Activated naive CD8-positive, alpha-beta T cell treated with anti-CD3 and anti-CD28 coated beads, Interleukin-2, amount 10 ng/mL, durations not matched to agents 7 days and 5 days (primary cell): ENCODE measurements at regions not wholly inside any gene's neighbourhood (a gene's known extent, or its start where the extent isn't known, plus 50 kb on each side); places are given as distances from the start of the nearest gene placed in this dataset.
A peak's percentile ranks its signal among the peaks of the same experiment; 100 is the strongest.

Experiments used
- ATAC-seq: fragments of 150-1000 bp; cut with Tn5 transposase; one replicate; pipeline ENCODE4 v1.10.0; 2021; ENCODE audit warnings: low read depth, moderate library complexity
- POLR2A ChIA-PET: fragments of 350-600 bp; sonication (Branson Sonifier 250); formaldehyde crosslinking; loops from one replicate; lab custom pipeline; 2021; ENCODE audit warnings: antibody characterized with exemption; lab: Charles Lee
- DNase-seq: peaks from one replicate; pipeline ENCODE4 v3.0.0; 2021
- H3K27ac Mint-ChIP-seq: one replicate; pipeline ENCODE4 v1.8.0; 2022; ENCODE audit warnings: mild to moderate bottlenecking, mixed read lengths
- H3K27me3 Mint-ChIP-seq: one replicate; pipeline ENCODE4 v1.8.0; 2022; ENCODE audit warnings: mild to moderate bottlenecking, moderate library complexity, mixed read lengths
- H3K36me3 Mint-ChIP-seq: one replicate; pipeline ENCODE4 v1.8.0; 2021; ENCODE audit warnings: mild to moderate bottlenecking, mixed read lengths
- H3K4me1 Mint-ChIP-seq: one replicate; pipeline ENCODE4 v1.8.0; 2021; ENCODE audit warnings: mixed read lengths
- H3K4me3 Mint-ChIP-seq: one replicate; pipeline ENCODE4 v1.8.0; 2022; ENCODE audit warnings: mild to moderate bottlenecking, moderate library complexity, mixed read lengths
- H3K9me3 Mint-ChIP-seq: one replicate; pipeline ENCODE4 v1.8.0; 2021; ENCODE audit warnings: mixed read lengths

DNA sequence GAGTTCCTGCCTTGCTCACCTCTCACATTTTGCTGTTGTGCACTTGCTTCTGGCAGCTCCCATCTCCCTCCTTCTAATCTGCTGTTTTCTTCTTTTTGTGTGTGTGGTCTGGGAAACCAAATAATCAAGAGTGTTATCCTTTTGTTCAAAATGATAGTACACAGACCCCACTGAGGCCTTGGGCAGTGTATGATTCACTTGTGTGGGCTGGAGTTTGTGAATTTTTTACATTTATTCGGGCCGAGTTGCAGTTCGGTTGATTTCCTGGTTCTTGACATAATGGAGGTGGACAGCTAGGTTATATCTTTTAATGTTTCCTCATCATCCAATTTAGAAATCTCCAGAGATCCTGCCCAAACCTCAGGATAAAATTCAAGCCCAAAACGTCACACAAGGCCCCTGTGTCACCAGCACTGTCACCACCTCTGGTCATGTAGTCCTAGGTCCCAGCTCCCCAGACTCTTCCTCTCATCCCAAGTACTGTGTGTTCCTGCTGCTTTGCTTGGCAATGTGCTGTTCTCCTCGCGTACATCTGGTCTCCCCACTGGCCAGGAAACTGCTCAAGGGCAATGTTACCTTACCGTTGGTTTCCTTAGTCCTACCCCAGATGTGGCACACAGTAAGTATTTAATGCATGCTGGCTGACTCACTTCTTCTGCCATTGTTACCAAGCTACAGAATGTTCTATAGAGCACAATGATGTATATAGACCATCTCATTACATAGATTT lies 55.7 kb upstream of the PHACTR2 start:
- Mint-ChIP-seq H3K36me3 (peaks cover 3% of the 10 kb centered on the region), H3K27ac (no peak overlapping the region), H3K27me3 (peaks cover 4% of the 10 kb centered on the region), H3K4me3 (no peak overlapping the region), H3K4me1 (peaks cover 6% of the 10 kb centered on the region), H3K9me3 (peaks cover 2% of the 10 kb centered on the region)
- POLR2A ChIA-PET = no interaction called here
- ATAC-seq (no peak), DNase-seq (no peak)

DNA sequence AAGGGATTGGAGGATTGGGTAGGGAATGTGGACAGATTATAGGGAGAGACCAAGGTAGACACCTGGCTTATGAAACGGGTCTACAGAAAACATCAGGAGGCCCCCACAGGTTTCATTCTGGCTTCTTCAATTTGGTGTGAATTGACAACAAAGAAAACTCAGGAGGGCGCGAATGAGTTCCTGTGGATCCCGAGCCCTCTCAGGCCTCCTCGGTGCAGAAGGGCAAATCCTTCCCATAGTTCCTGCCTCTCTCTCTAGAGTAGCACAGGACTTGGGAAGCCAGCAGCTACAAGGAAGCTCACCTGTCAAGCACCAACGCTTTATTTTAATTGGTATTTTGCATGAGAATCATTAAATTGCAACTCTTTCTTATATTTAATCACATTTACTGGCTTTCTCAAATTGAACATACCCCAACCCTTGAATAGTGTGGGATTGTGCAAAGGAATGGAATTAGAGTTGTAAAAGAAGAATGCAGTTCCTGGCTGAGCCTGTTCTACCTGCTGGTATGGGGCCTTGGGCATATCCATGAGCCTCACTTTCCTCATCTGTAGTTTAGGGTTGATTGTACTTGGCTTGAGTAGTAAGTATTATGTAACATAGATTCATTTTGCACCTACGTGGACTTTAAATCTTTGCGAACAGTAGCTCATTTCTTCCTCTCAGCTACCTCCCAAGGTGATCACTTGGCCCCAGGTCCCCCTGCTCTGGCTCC lies 56.4 kb upstream of the PHACTR2 start:
- no peak overlapping the region for H3K27ac Mint-ChIP-seq
- H3K27me3 Mint-ChIP-seq = peaks cover 4% of the 10 kb centered on the region
- H3K36me3 Mint-ChIP-seq = peaks cover 3% of the 10 kb centered on the region

DNA sequence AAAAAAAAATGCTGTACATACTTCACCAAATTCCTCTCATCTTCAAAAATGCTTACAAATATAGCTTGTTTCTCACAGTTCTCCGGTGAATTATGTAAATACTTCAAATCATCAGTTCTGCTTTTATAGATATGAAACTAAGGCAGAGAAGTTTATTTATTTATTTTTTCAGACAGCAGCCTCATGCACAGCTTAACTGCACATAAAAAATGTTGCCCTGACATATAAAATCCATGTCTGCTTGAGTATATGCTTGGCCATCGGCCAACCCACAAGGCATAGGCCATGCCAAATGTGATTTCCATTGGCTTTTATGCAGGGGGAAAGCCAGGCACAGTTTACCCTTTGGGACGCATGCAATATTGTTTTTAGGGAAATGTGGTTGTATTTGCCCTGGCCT lies 57.3 kb upstream of the PHACTR2 start:
- Mint-ChIP-seq H3K27me3 (peaks cover 4% of the 10 kb centered on the region), H3K27ac (no peak overlapping the region), H3K4me3 (no peak overlapping the region), H3K9me3 (peaks cover 2% of the 10 kb centered on the region), H3K4me1 (peaks cover 4% of the 10 kb centered on the region), H3K36me3 (peaks cover 3% of the 10 kb centered on the region)
- ATAC-seq = no peak
- no peak for DNase-seq
- POLR2A ChIA-PET = no interaction called here

More for the DNA sequence above, 56.4 kb upstream of the PHACTR2 start:
- Mint-ChIP-seq H3K4me1 (peaks cover 7% of the 10 kb centered on the region), H3K9me3 (peaks cover 2% of the 10 kb centered on the region), H3K4me3 (no peak overlapping the region)
- DNase-seq (no peak), ATAC-seq (no peak)
- POLR2A ChIA-PET = no interaction called here

DNA sequence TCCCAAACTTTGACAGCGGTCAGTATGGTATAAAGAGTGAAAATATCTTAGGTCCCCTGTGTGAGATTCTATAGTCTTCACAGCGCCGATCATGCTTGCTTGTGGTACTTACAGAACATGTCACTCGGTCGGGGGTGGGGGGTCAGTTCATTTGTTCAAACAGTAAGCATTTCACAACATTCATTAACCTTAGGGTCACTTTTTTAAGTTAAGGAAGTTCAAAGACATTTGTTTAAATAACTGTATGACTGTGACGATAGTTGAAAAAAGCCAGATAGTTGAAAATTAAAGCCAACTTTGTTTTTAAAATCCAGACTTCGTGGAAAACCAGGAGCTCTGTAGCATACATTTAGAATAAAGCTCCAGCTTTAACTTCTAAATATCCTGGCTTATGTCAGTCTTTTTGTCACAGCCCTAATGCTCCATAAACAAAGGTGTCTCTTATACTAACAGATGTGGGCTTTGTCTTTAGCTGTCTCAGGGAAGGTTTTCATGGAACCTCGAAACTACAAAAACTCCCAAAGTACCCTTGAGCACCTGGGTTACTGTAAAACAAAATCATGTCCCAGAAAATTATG lies 57.9 kb upstream of the PHACTR2 start:
- H3K27me3 Mint-ChIP-seq = peaks cover 4% of the 10 kb centered on the region
- DNase-seq = no peak
- H3K27ac Mint-ChIP-seq = no peak overlapping the region
- H3K36me3 Mint-ChIP-seq = peaks cover 3% of the 10 kb centered on the region
- no peak for ATAC-seq
- H3K4me3 Mint-ChIP-seq = no peak overlapping the region
- H3K4me1 Mint-ChIP-seq = peaks cover 4% of the 10 kb centered on the region
- H3K9me3 Mint-ChIP-seq = peaks cover 2% of the 10 kb centered on the region
- POLR2A ChIA-PET = no interaction called here

DNA sequence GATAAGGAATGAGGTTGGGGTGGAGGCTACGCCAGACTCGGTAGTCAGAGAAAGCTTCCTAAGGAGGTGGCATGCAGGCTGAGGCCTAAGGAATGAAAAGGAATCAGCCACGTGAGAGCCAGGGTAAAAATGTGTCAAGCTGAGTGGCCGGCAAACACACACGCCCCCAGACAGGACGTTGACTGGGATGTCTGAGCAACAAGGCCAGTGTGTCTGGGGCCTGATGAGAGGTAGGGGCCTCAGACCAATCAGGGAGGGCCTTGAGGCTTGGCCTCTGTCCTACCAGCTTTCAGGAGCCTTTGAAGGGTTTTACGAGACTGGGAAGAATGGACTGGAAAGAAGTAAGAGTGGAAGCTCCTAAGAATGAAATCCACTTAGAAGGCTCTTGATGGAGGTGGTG lies 61.0 kb upstream of the PHACTR2 start:
- no peak overlapping the region for H3K27ac Mint-ChIP-seq
- H3K4me3 Mint-ChIP-seq = no peak overlapping the region
- POLR2A ChIA-PET = no interaction called here
- H3K9me3 Mint-ChIP-seq = peaks cover 2% of the 10 kb centered on the region
- peaks cover 4% of the 10 kb centered on the region for H3K27me3 Mint-ChIP-seq
- H3K4me1 Mint-ChIP-seq = peaks cover 12% of the 10 kb centered on the region
- H3K36me3 Mint-ChIP-seq = peaks cover 5% of the 10 kb centered on the region
- DNase-seq (no peak), ATAC-seq (no peak)

DNA sequence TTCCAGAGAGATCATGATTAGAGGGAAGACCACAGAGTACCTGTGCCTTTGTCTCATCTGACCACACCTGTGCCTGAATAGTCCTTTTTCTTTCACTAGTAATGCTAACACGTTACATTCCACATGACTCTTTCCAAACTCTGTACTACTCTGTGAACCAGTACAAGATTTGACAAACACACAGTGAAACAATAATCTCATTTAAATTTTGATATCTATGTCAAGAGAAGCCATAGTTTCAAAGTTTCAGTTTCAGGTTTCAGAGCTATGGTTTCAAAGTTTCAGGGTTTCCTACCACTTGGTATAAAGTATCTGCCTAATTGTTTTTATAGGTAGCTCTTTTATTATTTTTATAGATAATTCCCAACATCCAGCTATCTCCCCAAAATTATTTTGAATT lies 62.0 kb upstream of the PHACTR2 start:
- Mint-ChIP-seq H3K27ac (peak overlapping the region; percentile 41), H3K9me3 (peaks cover 2% of the 10 kb centered on the region), H3K27me3 (peaks cover 5% of the 10 kb centered on the region), H3K36me3 (peaks cover 5% of the 10 kb centered on the region), H3K4me1 (peaks cover 12% of the 10 kb centered on the region), H3K4me3 (peak overlapping the region; percentile 40)
- DNase-seq (no peak), ATAC-seq (peak; percentile 42)
- POLR2A ChIA-PET = no interaction called here

DNA sequence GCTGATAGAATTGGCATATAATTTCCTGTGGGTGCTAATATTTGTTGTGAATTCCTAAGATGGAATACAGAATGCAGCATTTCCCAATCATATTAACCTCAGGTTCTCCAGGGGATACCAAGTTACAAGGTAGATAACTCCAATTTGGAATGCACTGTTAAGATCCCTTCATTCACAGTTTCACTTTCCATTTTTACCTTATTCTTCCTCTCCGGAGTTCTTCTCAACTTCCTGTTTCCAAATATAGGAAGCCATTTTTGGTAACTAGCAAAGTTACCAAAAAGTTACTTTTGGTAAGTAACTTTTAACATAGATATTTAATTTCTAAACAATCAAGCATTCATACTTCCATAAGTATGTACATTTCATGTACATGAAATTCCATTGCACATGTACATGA lies 63.5 kb upstream of the PHACTR2 start:
- Mint-ChIP-seq H3K27me3 (peaks cover 5% of the 10 kb centered on the region), H3K4me1 (peaks cover 12% of the 10 kb centered on the region), H3K36me3 (peaks cover 5% of the 10 kb centered on the region), H3K4me3 (peak overlapping the region; percentile 7), H3K9me3 (peaks cover 2% of the 10 kb centered on the region), H3K27ac (no peak overlapping the region)
- POLR2A ChIA-PET = no interaction called here
- DNase-seq (no peak), ATAC-seq (no peak)

DNA sequence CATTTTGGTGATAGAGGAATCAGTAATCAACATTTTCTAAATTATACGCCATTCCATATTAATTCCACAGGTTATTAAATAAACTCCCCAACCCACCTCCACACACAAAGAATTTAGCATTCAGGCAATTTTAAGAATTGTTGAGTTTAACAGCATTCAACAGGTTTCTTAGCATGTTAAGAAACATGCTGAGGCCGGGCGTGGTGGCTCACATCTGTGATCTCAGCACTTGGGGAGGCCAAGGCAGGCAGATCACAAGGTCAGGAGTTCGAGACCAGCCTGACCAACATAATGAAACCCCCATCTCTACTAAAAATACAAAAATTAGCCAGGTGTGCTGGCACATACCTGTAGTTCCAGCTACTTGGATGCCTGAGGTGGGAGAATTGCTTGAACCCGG lies 64.0 kb upstream of the PHACTR2 start:
- H3K27ac Mint-ChIP-seq = no peak overlapping the region
- POLR2A ChIA-PET = no interaction called here
- no peak for ATAC-seq
- peaks cover 5% of the 10 kb centered on the region for H3K27me3 Mint-ChIP-seq
- H3K9me3 Mint-ChIP-seq = no peaks in the 10 kb centered on the region
- DNase-seq = no peak
- peaks cover 3% of the 10 kb centered on the region for H3K36me3 Mint-ChIP-seq
- H3K4me3 Mint-ChIP-seq = no peak overlapping the region
- peaks cover 12% of the 10 kb centered on the region for H3K4me1 Mint-ChIP-seq

DNA sequence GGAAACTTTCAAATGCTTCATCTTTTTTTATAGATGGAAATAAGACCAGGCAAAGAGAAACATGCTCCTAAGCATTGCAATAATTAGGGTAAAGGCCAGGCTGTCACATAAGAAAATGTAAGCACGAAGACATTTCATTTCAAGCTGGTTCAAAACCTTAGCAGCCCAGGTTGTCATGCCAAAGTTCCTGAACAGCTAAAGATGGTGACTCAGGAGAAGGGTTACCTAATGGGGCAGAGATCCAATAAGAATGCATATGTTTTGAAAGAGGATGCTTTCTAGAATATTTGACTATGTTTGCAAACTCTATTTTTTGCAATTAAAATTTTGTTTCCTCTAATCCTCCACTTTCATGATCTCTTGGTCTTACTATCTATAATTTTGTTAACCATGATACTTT lies 65.6 kb upstream of the PHACTR2 start:
- POLR2A ChIA-PET = no interaction called here
- peaks cover 3% of the 10 kb centered on the region for H3K36me3 Mint-ChIP-seq
- H3K27ac Mint-ChIP-seq = no peak overlapping the region
- no peak for DNase-seq
- peaks cover 5% of the 10 kb centered on the region for H3K27me3 Mint-ChIP-seq
- peaks cover 12% of the 10 kb centered on the region for H3K4me1 Mint-ChIP-seq
- ATAC-seq = no peak
- H3K9me3 Mint-ChIP-seq = no peaks in the 10 kb centered on the region
- H3K4me3 Mint-ChIP-seq = no peak overlapping the region

DNA sequence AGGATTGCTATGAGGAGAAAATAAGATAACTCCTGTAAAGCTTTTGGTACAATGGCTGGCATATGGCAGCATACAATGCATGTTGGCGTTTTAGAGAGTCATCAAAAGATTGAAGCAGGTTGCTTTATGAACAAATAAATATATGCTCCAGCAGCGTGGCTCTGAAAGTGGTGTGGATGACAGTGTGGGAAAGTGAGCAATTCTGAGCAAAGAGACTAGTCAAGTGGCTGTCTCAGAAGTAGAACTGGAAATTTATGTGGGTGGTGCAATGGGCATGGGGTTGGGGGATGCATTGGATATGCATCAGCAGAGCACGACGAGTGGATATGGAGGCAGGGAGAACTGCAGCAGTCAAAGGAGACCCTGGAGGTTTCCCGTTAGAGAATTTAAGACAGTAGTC lies 66.2 kb upstream of the PHACTR2 start:
- Mint-ChIP-seq H3K27me3 (peaks cover 5% of the 10 kb centered on the region), H3K4me3 (no peak overlapping the region), H3K36me3 (peaks cover 3% of the 10 kb centered on the region), H3K9me3 (no peaks in the 10 kb centered on the region), H3K4me1 (peaks cover 12% of the 10 kb centered on the region), H3K27ac (no peak overlapping the region)
- DNase-seq = no peak
- POLR2A ChIA-PET = no interaction called here
- ATAC-seq = no peak

DNA sequence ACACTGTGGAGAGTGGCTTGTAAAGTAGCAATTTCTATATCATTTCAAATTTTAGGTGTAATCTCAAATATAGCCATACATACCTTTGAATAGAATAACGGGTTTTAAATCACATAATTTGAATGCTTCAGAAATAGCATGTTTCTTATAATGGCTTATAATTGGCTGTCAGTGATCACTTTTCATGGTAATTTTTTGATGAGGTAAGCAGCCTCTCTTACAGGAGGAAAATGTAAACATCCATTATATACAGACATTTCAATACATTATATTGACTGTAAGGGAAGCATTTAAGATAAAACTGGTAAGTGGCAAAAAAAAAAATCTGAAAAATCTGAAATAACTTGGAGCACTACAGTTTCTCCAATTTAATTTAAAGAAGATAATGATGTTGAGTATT lies 67.8 kb upstream of the PHACTR2 start:
- H3K4me3 Mint-ChIP-seq = no peak overlapping the region
- peaks cover 8% of the 10 kb centered on the region for H3K4me1 Mint-ChIP-seq
- H3K27me3 Mint-ChIP-seq = peaks cover 5% of the 10 kb centered on the region
- H3K36me3 Mint-ChIP-seq = peaks cover 3% of the 10 kb centered on the region
- H3K27ac Mint-ChIP-seq = no peak overlapping the region
- DNase-seq (no peak), ATAC-seq (no peak)
- H3K9me3 Mint-ChIP-seq = no peaks in the 10 kb centered on the region
- POLR2A ChIA-PET = no interaction called here

DNA sequence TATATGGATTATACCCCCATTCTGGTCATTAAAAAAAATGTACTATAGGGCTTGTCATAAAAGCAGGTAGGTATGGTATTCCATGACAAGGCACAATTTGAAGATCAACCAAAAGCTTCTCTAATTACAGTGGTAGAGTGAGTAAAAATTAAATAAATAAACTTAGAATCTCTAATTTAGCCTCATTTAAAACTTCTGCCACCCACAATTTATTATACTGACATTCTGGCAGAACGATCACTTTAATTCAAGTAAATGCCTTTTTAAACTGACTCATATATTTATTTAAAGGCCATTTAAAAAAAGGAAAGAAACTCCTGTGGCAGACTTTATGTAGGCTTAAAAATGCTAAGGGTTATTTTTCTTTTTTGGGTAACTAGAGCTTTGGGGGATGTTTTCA lies 68.3 kb upstream of the PHACTR2 start:
- Mint-ChIP-seq H3K9me3 (no peaks in the 10 kb centered on the region), H3K4me1 (peaks cover 6% of the 10 kb centered on the region), H3K27ac (no peak overlapping the region), H3K36me3 (peaks cover 2% of the 10 kb centered on the region), H3K4me3 (no peak overlapping the region), H3K27me3 (peaks cover 5% of the 10 kb centered on the region)
- ATAC-seq (no peak), DNase-seq (no peak)
- POLR2A ChIA-PET = no interaction called here

DNA sequence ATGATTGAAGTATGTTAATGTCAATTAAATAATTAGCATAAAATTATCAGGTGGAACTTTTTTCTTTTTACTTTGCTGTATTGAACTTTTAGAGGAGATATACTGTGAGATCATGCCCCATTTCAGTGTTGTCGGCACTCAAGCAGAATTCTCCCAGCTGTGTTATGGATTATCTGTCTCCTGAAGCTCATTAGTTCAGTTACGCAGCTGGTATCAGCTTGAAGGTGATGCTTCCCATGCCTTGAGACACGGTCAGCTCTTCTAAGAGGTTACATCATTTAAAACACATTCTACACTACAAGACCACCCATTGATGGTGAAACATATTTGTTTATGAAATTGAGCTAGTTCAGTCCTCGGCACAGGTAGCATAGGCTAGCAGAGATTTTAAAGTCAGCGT lies 68.9 kb upstream of the PHACTR2 start:
- POLR2A ChIA-PET = no interaction called here
- no peak for ATAC-seq
- Mint-ChIP-seq H3K27ac (no peak overlapping the region), H3K4me3 (no peak overlapping the region), H3K9me3 (no peaks in the 10 kb centered on the region), H3K4me1 (no peaks in the 10 kb centered on the region), H3K36me3 (no peaks in the 10 kb centered on the region), H3K27me3 (peaks cover 5% of the 10 kb centered on the region)
- no peak for DNase-seq

DNA sequence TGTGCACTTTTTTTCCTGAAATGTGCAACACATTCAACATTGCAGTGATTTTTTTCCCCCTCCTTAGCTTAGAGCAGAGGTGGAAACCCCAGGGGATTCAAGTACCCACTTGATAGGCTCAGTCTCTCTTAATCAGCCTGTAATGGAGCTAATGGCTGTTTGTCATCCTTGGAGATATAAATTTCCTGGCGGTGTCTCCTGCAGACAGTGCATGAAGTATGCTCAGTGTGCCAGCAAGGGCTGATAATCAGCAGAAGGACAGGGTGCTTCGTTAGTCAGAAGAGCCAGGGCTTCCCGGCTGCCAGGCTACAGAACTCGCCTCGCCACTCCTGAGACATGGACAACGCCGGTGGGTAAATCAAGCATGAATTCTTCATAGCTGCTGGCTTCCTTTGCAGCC lies 69.8 kb upstream of the PHACTR2 start:
- Mint-ChIP-seq H3K9me3 (no peaks in the 10 kb centered on the region), H3K4me3 (no peak overlapping the region), H3K36me3 (no peaks in the 10 kb centered on the region), H3K4me1 (no peaks in the 10 kb centered on the region), H3K27ac (no peak overlapping the region), H3K27me3 (peaks cover 5% of the 10 kb centered on the region)
- ATAC-seq (no peak), DNase-seq (no peak)
- POLR2A ChIA-PET = no interaction called here
